Activated CD4-positive, alpha-beta T cell treated with anti-CD3 and anti-CD28 coated beads, Interleukin-10, Interleukin-2, amounts not matched to agents 100 ng/mL and 50 ng/mL, durations not matched to agents 16 hours and 8 hours (primary cell): ENCODE measurements at regions not wholly inside any gene's neighbourhood (a gene's known extent, or its start where the extent isn't known, plus 50 kb on each side); places are given as distances from the start of the nearest gene placed in this dataset.

Source experiments
- DNase-seq: peaks from one replicate; pipeline ENCODE4 v3.0.0-alpha.2; 2020

DNA sequence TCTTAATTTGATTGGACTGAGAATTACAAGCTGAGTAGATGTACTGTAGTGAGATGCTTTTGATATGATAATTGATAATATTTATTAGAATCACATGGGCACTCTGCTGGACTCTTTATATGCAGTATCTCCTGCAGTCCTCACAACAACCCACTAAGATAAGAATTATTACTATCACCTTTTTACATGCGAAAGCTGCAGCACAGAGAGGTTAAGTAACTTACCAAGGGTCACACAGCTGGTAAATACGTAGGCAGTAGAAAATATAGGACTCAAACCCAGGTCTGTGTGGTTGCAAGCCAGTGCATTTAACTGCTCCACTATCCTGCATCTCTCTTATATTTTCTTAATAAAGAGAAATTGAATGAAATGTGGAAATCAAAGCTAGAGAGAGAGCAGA lies 392.8 kb upstream of the RORA start:
- DNase-seq = no peak

DNA sequence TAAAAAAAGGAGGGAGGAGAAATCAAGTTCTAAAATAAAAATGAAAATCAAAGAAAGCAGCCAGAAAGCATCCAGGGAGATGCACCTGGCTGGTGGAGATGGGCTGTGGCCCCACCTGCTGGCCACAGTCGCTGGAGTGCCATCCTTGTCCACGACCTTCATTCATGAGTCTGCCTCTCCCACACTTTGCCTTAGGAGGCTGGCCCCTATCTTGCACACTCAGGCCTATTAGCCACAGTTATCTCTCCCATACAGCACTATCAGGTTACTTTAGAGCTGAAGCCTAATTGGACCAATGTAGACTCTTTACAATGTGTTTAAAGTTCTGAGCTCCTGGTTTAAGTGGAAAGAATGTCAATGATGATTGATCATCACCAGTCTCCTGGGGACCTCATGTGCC lies 392.0 kb upstream of the RORA start:
- peak; percentile 2 for DNase-seq

DNA sequence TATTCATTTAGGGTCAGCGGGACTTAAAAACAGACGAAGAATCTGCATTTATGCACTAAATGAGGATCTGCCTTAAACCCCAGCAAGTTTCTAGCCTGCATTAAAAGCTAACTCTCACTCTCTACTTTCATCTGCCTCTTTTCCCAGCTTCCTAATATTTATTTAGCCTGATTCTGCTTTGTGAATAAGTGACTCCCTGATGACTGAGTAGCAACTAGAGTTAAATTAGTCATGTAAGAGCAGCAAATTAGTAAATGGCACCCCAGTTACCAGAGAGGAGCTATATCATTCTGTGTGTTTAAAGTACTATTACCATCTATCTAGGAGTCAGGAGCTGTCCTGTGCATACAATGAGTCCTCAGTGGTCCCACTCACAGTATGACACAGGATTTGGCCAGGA lies 391.0 kb upstream of the RORA start:
- no peak for DNase-seq

- no peak for DNase-seq
Observed at GRCh38 chr15:61613729-61614128, 384.6 kb upstream of the RORA start.

- no peak for DNase-seq
Observed at GRCh38 chr15:61613138-61613537, 384.0 kb upstream of the RORA start.

DNA sequence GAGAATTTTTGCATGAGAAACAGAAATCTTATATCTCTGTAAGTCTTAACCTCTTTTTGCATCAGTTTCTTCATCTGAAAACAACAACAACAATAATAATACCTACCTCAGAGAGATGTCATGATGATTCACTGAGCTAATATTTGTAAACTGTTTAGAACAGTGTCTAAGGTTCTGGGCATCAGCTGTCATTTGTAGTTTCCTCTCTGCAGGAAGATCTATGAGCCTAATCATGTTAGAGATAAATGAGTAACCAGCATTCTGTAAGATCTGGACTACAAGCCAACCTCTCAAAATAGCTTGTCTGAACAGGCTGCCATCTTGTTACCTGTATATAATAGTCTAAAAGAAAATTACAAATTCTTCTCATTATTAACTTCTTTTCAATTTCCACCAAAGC lies 383.0 kb upstream of the RORA start:
- no peak for DNase-seq

- DNase-seq = no peak
Observed at GRCh38 chr15:61605343-61605742, 376.2 kb upstream of the RORA start.

GRCh38 chr15:61598655-61599054 lies 369.6 kb upstream of the RORA start:
- no peak for DNase-seq

DNA sequence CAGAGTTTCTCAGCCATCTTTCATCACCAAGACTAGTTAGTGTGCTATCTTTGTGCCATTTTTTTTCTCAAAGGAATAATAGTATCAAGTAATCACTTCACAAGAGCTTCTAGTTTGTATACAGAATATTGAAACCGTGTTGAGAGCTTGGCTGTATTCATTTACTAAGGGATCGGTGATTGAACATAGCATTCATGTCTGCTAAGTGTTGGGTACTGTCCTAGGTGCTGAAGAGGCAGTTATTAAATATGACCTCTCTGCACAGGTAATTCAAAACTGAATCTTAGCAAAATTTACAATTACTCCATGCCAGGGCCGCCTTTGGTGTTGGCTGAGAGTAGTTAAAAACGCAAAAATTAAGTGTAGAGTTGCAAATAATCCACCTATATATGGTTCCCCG lies 355.3 kb upstream of the RORA start:
- DNase-seq = no peak

DNA sequence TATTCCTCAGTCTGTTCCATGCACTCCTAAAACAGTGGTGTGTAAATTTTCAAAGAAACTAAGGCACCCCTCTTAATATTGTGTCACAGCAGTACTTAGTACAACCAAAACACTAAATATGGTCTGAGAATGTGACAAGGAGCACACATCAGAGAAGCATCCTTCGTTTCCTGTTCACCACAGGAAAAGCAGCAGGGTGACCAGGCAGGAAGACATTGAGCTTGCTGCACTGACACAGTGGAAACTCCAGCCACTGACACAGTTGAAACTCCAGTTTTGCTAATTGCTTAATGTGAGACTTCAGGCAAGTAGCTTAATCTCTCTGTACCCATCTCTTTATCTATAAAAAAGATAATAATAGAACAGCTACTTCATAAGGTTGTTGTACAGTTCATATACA lies 353.0 kb upstream of the RORA start:
- no peak for DNase-seq

DNA sequence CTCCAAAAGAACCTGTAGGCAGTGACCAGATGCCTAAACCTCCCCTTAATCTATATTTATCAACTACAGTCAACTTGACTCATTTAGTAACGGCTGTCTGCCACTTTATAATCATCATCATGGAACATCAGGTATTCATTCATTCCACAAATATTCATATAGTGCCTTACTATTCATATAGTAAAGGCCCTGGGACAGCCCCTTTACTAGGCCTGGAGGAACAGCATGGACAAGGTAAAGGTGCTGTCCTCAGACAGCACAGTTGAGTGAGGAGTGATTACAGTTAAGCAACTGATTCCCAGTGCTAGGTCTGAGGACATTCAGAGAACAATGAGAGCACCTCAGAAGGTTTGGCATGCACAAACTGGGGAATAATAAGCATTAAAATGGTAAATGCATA lies 346.5 kb upstream of the RORA start:
- DNase-seq = no peak

- DNase-seq = no peak
Observed at GRCh38 chr15:61571026-61571425, 341.9 kb upstream of the RORA start.

DNA sequence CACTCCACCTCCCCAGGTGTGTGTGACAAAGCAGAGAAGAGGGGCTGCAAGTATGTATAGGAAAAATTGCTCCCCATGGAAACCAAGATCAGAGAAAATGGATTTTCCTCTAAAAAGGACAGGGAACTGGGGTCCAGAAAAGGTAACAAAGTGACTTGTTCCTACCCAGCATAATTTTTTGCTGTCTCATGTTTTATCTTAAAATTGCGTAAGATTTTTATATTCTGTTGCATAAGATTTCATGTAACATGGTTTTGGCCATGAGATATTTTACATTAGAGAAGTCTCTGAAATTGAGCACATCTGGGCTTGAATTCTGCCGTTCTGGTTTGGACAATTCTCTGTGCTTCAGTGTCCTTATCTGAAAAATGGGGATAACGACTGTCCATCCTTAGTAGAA lies 335.7 kb upstream of the RORA start:
- no peak for DNase-seq

- no peak for DNase-seq
Observed at GRCh38 chr15:61558172-61559136, 329.4 kb upstream of the RORA start.

DNA sequence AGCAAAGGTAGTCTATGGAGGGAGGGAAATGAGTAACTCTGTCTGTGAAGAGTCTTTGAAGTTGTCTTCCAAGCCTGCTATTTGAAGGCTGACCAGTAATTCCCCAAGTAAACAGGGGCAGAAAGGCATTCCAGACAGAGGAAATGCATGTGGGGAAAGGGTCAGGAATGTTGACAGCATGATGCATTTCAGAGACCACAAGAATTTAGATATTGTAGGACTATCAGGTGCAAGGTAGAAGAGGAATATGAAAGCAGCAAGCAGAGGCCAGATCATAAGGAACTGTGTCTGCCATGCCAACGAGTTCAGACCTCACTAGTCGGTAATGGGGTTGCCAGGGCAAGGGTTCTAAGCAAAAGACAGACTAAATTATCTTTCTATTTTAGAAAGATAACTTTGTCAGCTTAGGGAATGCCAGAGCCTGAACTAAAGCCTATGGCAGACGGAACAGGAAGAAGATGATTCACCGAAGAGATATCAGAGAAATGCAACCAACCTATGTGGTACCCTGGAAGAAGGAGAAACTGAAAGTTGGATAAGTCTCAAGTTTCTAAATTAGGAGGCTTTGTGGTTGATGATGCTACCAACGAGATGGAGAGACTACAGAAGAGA lies 327.0 kb upstream of the RORA start:
- peak; percentile 18 for DNase-seq

DNA sequence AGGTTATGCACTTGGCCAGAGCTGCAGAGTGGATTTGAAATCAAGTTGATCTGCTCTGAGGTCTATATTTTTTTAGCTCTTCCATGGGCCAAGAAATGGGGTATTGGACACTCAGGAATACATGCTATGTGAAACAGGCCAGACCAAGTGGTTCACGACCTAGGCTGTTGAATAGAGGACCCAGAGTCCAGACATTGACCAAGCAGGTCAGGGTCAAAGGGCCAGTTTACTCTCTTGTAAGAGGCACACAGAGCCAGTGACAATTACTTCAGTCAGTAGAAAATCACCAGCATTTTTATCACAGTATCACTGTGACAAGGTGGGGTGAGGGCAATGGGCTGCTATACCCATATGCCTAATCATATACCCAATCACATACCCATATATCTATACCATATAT lies 320.6 kb upstream of the RORA start:
- DNase-seq = no peak

- DNase-seq = no peak
Observed at GRCh38 chr15:61545763-61546162, 316.7 kb upstream of the RORA start.

DNA sequence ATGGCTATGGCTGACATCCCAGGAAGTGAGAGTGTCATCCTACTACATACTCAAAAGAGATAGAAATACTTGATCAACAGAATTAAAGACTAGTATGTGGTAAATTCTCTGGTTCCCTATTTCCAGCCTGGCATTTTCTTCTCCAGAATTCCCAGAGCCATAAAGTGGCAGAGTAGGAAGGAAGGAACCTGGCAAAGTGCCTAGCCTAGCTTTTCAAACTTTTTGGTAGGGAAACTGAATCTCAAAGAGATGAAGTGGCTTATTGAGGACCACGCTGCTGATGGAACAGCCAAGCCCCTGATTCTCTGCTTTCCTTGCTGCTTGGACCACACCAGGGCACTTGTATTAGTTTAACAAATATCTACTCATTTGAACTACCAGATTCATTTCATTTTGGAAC lies 312.4 kb upstream of the RORA start:
- DNase-seq = no peak

GRCh38 chr15:61537337-61537736 lies 308.2 kb upstream of the RORA start:
- no peak for DNase-seq

- no peak for DNase-seq
Observed at GRCh38 chr15:61534986-61535385, 305.9 kb upstream of the RORA start.

GRCh38 chr15:61530769-61531168 lies 301.7 kb upstream of the RORA start:
- no peak for DNase-seq

GRCh38 chr15:61528581-61528910 lies 299.4 kb upstream of the RORA start:
- no peak for DNase-seq

DNA sequence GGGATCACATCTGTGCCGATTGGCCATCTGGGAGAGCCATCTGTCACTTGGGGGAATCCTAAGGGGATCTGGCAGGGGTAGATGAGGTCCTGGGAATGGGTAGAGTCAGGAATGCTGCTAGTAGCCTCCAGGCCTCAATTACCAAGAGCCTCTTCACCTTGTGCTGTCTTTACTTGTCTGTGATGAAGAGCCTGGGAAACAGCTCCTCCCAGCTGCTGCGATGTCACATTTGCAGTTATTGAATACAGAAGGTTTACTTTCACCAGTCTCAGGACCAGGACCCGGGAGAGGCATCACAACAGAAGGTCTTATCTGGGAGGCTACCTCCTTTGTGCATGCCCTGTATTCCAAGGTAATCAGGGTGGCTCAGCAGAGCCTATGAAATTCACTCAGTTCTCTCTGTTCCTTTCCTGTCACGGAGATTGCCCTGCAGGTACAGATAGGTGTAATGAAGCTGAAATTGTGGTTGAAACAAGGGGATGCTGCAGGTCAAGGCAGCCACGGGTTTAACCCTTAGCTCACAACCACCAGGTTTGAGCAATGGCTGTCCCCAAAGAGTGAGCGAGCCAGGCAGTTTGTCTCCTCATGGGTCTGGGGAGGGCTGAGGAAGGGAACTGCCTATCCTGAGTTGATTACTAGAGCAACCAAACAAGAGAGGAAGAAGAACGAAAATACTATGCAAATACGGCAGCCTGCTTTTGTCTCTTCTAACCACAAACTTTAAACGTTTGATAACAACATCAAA lies 298.9 kb upstream of the RORA start:
- DNase-seq = no peak

GRCh38 chr15:61524545-61524944 lies 295.4 kb upstream of the RORA start:
- no peak for DNase-seq
